Anterior cingulate cortex (tissue), 58 donors: ENCODE measurements at regions not wholly inside any gene's neighbourhood (a gene's known extent, or its start where the extent isn't known, plus 50 kb on each side); places are given as distances from the start of the nearest gene placed in this dataset.
"Not testable (repeated sequence)": the region's sequence is repeated elsewhere in the genome, so short reads cannot be mapped to it uniquely, and the experiment has no call there.

Experiments
- DNase-seq, 58 donors: peaks; one replicate each; lab custom pipeline; 2025; lab: John Stamatoyannopoulos, UW

GRCh38 chr2:185984670-185985069, 246.1 kb downstream of the FSIP2 start:
- DNase-seq = no peak

- not testable (repeated sequence) for DNase-seq
Observed at GRCh38 chr2:185988907-185989306, 250.3 kb downstream of the FSIP2 start.

- DNase-seq = no peak
Observed at GRCh38 chr2:185990861-185991525, 252.4 kb downstream of the FSIP2 start.

- no peak for DNase-seq
Observed at GRCh38 chr2:185998562-185999070, 260.0 kb downstream of the FSIP2 start.

GRCh38 chr2:186009341-186009740, 270.7 kb downstream of the FSIP2 start:
- no peak for DNase-seq

- DNase-seq = no peak
Observed at GRCh38 chr2:186017278-186017677, 278.7 kb downstream of the FSIP2 start.

GRCh38 chr2:186024921-186025320, 286.3 kb downstream of the FSIP2 start:
- no peak for DNase-seq

GRCh38 chr2:186027922-186028321, 289.3 kb downstream of the FSIP2 start:
- DNase-seq = no peak

GRCh38 chr2:186031229-186031628, 292.6 kb downstream of the FSIP2 start:
- DNase-seq = no peak

- DNase-seq = no peak
Observed at GRCh38 chr2:186032102-186032738, 293.6 kb downstream of the FSIP2 start.

- DNase-seq = no peak
Observed at GRCh38 chr2:186032930-186033329, 294.3 kb downstream of the FSIP2 start.

GRCh38 chr2:186033541-186033940, 294.9 kb downstream of the FSIP2 start:
- no peak for DNase-seq

GRCh38 chr2:186036862-186037449, 298.4 kb downstream of the FSIP2 start:
- DNase-seq = no peak

GRCh38 chr2:186042207-186043028, 303.8 kb downstream of the FSIP2 start:
- no peak for DNase-seq

- DNase-seq = no peak
Observed at GRCh38 chr2:186044761-186045160, 306.2 kb downstream of the FSIP2 start.

GRCh38 chr2:186052930-186053329, 314.3 kb downstream of the FSIP2 start:
- DNase-seq = no peak

GRCh38 chr2:186058614-186059013, 320.0 kb downstream of the FSIP2 start:
- DNase-seq = no peak

GRCh38 chr2:186059096-186059495, 320.5 kb downstream of the FSIP2 start:
- DNase-seq = peak in 2 of 58 donors; percentile 1

GRCh38 chr2:186060744-186061440, 322.3 kb downstream of the FSIP2 start:
- no peak for DNase-seq

GRCh38 chr2:186064507-186064906, 325.9 kb downstream of the FSIP2 start:
- no peak for DNase-seq
